Activated CD4-positive, alpha-beta T cell treated with anti-CD3 and anti-CD28 coated beads, Interleukin-10, Interleukin-2, amounts not matched to agents 100 ng/mL and 50 ng/mL, durations not matched to agents 16 hours and 8 hours (primary cell): ENCODE measurements at regions not wholly inside any gene's neighbourhood (a gene's known extent, or its start where the extent isn't known, plus 50 kb on each side); places are given as distances from the start of the nearest gene placed in this dataset.

Experiments used
- DNase-seq: peaks from one replicate; pipeline ENCODE4 v3.0.0-alpha.2; 2020

DNA sequence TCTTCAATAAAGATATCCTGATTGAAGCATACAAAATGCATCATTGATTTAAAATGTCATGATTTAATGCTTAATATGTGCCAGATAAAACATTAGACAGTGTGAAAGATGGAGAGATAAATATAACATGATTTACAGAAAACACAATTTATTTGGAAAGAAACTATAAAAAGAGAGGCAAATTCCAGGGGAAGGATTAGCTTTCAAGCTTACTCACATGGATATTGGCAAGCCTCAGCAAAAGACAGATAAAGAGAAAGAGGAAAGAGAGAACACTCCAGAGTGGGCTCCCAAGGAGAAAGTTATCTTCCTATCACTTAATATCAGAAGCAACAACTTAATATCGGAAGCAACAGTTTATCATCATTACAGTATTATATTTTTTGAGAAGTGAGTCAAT, 1036.5 kb downstream of the SQOR start:
- DNase-seq: no peak

DNA sequence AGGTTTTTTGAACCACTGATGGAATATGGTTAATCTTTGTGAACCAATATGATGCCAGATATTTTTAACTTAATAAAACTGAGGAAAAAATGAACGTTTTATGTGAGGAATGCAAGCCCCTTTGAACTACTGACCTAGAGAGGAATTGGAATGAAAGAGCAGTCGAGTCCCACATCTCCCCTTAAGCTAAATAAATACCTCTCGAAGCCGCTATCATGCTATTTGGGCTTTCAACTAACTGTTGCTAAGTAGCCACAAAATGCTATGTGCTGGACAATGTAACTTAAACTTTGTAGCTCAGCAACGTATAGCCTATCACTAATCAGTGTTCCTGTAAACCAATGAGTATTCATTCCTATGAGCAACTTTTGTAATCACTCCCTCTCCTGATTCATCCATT, 1037.2 kb downstream of the SQOR start:
- no peak for DNase-seq

DNA sequence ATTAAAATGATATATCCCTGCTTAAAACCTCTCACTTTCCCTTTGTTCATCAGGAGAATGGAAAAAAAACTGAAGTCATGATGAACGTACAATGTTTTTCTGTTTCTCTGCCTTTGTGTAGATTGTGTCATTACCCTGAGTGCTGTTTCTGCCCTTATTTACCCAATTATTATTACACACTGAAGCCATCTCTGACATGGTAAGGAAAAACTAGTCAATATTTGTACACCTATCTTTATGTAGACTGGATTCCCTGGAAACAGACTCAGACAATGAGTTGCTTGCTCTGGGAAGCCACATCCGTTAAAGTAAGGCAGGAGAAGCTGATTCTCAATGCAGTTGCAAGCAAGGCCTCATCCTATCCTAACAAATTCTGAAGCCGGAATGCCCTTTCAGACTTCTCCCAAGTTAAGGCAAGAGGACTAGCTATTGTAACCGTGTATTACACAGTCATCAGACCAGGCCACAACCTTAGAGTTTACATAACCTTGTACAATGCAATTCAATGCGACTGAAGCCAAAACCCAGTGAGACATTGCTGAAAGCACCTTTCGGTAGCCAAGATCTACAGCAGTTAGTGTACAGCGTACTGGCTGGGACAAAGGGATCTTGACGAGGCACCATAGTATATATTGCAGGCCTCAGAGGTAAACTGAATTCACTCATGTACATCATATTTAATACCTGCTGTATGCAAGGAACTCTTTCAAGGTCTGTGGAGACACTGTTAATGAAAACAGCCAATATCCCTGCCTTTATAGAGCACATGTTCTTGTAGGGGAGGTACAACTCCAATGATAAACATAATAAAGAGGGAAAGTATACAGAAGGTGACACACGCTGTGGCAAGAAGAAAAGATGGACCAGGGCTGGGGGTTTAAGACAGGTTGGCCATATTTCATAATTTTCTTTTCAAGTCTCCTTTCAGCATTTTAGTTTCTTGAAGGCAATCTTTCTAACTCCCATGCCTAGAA, 1040.8 kb upstream of the SEMA6D start:
- no peak for DNase-seq

DNA sequence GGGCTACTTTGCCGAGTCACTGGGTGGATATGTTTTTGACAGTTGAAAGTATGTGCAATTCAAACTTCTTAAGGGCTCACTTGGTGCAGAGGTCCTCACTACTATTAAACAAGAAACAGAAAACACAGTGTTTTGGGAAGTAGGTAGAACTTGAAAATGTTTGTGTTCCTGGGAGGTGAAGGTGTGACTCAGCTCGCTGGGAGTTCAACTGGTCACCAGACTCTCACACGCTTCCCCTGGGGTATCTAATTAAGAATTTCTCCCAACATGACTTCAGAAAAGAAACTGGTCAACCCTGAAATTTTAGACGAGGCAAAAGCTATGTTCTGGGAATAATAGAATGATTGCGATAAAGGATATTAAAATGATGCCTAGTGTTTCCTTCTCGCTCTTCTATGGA, 1039.8 kb upstream of the SEMA6D start:
- DNase-seq: no peak

DNA sequence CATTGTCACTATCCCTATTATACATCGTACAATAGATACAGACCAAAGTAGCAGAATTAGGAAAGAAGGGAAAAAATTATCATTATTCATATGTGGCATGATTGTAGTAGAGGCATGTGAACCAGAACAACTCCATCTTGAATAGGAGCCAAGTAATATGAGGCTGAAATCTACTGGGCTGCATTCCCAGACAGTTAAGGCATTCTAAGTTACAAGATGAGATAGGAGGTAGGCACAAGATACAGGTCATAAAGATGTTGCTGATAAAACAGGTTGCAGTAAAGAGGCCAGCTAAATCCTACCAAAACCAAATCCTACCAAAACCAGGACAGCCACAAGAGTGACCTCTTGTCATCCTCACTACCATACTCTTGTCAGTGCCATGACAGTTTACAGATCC, 1035.4 kb upstream of the SEMA6D start:
- no peak for DNase-seq

DNA sequence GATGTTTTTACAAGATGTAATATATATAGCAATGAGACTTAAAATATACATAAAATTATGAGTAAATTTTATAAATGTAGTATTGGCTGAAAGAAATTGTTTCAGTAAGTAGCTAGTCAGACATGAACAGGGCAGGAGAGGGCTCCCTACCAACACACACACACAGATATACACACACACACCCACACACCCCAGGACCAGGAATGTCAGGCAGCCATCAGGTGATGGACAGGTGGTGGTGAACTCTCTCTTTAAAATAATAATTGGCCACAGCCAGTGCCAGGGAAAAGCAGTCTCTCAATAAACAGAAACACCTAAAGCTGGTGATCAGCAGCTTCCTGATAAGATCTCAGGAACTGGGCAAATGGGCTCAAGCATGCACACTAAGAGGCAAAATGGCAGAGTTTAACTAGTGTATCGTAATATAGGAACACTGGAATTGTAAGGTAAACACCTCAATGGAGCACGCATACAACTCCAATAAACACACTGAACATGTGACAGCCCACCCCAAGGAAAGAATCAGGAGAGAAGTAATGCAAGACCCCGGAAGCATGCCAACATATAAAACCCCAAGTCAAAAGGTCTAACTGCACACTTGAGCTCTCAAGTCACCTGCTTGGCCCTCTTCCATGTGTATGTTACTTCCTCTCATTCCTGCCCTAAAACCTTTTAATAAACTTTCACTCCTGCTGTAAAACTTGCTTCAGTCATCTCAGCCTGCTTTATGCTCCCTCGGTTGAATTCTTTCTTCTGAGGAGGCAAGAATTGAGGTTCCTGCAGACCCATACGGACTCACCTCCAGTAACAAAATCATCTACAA, 1034.1 kb upstream of the SEMA6D start:
- DNase-seq: no peak

DNA sequence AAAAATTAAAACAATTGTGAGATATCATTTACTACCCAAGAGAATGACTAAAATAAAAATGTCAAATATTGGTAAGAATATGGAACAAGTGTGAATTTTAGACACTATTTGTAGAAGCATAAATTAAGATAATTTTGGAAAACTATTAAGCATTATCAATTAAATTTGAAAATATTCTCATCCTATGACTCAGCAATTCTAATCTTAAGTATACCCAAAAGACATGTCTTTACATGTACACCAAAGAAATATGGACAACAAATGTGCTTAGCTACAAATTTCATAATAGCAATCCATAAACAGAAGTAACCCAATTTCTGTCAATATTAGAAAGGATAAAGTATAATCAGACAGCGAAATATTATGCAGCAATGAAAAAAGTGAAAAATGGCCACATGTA, 1032.2 kb upstream of the SEMA6D start:
- no peak for DNase-seq

DNA sequence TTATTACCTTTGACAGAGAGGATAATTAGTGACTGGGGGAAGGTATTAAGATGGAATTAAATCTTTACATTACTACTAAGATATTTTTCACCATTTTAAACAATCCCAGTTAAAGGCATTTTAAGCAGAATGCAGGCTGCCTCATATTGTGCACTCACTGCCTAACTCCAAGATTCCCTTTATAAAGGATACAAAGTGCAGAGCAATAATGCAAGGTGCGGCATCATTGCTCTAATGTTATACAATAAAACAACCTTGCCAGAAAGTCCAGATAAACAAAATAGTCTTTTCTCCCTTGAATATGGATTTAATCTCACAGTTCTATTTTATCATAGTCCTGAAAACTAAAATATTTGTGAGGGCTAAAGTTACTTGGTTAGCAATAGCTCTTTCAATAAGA, 1031.6 kb upstream of the SEMA6D start:
- DNase-seq: no peak

DNA sequence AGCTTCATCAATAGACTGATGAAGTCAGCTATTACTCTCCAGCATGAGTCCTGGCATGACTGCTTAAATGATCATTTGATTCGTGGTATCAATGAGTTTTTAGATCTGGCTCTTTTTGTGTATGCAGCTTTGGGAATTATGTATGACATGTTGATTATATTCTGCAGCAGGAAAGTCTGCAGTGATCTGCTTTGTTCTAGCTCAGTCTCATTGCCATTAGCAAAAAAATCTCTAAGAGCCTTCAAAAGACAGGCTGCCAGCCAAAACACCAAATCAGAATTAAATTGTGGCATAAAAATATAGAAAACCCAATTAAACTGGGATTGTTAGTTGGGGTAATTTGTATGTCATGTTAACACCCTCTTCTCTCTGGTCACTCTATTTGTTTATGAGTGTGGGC, 1021.0 kb upstream of the SEMA6D start:
- no peak for DNase-seq

DNA sequence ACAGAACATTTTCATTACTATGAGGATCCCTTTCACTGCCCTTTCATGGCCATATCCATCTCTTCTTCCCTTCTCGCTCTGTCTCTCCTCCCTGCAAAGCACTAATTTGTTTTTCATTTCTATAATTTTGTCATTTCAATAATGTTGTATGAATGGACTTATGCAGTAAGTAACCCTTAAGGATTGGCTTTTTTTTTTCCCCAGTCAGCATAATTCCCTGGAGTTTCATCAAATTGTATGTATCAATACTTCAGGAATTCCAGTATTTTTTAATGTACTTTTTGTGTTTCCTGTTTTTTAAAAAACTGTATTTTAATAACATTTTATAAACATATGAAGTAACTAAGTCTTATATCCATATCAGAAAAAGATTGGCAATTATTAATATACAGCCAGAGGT, 1016.0 kb upstream of the SEMA6D start:
- no peak for DNase-seq

DNA sequence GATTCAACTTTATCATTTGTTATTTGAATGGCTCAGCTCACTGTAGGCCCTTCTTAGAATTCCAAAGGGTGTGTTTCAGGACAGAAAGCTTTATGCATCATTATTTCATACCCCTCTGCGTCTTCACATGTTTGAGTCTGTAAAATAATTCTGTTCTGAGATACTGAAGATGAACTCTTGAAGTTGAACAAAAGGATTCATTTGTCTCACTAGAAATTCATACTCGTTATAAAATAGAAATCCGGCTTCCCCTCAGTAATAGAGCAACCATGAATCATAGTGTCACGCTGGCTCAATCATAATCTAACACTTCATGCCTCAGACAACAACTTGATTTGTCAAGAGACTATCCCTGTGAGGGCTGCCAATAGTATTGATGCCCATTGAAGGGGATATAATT, 1015.4 kb upstream of the SEMA6D start:
- no peak for DNase-seq

DNA sequence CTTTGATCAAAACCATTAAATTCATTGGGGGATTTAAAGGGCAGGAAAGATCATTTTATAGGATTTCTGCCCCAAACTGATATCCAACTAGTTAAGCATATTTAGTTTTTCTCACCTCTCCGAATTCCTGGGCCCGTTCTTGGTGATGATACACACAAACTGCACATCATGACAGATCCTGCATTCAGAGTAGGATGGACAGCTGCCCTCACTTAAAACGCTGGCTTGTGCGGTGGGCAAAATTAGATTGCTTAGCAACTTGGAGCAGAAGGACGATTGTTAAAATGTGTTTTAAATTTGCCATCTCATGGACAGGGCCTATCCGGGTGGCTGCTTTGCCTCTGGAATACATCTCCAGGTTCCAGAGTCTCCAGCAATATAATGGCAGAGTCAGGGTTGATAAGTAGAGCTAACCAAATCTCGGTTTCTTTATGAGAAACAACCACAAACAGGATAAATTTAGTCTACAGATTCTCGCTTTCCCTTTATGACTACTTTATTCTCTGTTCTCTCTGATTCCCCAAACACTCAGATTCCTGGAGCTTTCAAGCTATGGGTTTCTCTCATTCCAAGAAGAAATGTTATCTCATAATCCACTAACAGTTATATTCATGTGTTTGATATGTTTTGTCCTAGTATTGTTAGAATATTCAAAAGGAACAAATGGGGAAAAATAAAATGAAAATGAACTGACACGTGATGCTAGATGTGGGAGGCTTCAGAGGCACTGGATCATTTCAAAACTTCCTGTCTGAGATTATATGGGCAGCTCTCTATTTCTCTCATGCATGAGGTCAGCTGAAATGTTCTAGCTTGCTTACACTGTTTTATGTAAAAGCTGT, 1014.1 kb upstream of the SEMA6D start:
- no peak for DNase-seq

DNA sequence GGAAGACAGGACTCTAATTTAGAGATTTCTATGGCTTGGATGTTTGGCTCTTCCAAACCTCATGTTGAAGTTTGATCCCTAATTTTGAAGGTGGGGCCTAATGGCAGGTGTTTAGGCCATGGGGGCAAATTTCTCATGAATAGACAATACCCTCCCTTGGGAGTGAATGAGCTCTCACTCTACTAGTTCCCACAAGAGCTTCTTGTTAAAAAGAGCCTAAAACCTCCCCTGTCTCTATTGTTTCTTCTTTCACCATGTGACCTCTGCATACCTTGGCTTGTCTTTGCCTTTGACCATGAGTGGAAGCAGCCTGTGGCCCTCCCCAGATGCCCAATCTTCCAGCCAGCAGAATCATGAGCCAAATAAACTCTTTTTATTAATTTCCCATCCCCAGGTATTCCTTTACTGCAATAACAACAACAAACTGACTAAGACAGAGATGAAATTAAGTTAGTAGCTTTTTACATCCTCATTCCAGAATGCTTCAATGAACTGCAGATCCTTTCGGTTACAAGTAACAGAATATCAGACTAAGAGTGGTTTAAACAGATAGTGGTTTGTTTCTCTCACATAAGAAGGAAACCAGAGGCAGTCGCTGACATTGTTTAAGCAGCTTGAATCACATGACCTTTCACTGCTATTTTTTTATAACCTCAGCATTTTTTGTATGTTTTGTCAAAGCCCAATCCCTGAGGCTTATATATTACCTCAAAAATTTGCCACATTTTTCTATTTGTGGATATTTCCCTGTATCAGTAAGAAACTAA, 1013.3 kb upstream of the SEMA6D start:
- no peak for DNase-seq

DNA sequence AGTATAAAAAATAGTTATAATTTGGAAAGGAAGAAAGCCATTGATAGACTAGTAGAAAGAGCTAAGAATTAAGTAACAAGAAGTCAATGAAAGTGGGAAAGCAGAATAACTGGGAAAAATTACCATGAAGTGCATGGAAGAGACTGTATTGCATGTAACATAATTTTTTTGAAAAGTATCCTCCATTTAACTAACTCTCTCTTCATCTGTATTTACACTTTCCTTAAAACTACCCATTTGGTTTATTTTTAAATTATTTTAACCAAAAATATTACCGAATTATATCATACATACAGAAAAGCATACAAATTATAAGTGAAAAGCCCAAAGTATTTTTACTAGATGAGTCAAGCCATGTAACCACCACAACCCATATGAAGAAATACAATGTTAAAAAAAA, 1009.9 kb upstream of the SEMA6D start:
- DNase-seq: no peak

DNA sequence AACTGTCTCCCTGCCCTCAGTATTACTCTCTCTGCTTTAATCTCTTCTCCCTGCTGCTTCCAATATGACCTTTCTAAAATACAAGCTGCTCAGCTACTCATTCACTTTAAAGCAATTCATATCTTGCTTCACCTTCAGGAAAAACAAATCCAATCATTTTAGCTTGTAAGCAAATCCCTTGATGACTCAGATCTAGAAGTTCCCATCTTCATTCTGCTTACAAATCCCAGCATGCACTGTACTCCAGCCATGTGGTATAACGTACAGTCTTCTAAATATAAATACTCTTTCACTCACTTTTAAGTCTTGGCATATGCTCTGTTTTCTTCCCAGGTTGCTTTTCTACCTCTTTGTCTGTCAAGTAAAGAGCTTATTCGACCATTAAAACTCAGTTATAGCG, 1009.1 kb upstream of the SEMA6D start:
- no peak for DNase-seq

DNA sequence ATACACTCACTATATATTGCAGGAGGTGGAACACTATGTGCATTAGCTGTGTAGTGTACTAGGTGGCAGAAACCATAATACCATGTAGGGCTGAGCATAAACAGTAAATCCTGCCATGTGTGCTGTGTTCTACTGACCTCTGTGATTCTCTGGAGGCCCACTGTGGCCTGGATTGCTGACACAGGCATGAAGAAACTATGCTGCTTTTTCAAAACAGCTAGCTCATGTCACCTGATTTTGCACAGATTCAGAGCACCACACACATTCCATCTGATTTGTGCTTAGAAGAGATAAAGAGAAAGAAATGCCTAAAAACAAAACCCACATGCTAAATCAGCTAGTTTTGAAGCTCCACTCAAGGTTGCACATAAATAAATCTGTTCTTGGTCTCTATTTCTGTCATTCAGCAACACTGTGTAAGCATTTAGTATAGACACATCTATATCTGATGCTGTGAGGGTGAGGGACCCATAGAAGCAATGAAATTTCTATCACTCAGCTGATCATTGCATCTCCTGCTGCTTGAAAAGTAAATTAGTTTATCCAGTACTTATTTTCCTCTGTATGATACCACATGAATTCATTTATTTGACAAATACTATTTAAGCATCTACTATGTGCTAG, 1007.7 kb upstream of the SEMA6D start:
- DNase-seq: no peak

DNA sequence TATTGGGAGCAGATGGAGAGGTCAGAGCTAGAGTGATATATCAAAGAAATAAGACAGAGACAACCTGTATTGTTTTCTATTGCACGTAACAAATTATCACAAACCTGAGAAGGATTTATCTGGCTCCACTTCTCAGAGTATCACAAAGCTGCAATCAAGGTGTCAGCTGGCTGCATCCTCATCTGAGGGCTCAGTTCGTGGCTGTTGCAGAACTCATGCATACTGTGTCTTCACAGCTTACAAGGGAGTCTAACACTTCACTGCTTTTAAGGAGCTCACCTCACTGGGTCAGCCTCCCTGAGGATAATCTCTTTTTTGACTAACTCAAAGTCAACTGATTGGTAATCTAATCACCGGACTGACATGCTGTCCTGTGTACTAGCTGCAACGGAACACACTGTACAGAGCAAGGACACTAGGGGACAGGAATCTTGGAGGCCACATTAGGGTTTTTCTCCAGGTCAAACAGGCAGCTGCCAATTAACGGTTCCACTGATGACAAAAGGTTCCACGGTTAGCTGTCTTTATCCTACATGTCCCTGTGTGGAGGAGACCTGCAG, 1006.8 kb upstream of the SEMA6D start:
- no peak for DNase-seq

DNA sequence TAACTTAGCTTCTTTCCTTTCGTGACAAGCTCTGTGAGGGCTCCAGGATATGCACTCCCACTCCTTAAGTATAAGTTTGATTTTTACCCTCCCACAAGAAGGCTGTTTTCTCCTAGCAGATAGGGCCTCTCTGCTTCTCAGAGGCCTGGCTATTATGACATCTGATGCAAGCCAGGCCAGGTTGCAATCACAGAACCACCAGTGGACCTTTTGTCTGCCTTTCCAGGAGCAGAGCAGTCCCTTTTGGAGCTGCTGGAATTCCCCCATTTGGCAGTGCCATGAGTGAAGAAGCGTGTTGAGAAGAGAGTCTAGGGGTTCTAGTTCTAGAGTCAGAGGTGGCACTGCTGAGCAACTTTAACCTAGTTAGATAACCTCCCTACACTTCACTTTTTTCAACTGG, 1004.3 kb upstream of the SEMA6D start:
- no peak for DNase-seq

DNA sequence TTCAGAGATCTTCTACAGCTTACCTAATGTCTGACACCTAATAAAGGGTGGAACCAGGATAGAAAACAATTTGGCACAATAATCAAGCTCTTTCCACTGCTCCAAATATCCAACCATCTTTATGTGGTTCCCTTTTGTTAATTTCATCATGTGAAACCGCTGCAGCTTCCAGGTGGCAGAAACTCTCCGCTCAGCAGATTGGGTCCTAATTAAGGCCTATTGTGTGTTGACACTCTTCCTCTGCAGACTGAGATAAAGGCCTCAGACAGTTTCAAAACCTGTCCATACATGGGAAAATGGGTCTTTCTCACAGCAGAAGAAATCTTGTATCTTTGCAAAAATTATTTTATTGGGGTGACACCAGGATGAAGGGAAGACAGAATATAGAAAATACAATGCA, 1002.4 kb upstream of the SEMA6D start:
- no peak for DNase-seq

DNA sequence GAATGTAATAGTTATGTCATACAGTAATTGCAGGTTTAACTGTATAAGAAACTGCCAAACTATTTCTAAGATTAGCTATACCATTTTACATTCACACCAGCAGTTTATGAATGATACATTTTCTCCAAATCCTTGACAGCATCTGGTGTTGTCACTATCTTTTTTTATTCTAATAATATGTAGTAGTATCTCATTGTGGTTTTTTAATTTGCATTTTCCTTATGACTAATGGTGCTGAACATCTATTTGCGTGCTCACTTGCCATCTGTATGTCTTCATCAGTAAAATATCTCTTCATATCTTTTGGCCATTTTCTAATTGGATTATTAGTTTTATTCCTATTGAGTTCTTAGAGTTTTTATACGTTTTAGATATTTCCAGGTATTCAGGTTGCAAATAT, 994.0 kb upstream of the SEMA6D start:
- no peak for DNase-seq

DNA sequence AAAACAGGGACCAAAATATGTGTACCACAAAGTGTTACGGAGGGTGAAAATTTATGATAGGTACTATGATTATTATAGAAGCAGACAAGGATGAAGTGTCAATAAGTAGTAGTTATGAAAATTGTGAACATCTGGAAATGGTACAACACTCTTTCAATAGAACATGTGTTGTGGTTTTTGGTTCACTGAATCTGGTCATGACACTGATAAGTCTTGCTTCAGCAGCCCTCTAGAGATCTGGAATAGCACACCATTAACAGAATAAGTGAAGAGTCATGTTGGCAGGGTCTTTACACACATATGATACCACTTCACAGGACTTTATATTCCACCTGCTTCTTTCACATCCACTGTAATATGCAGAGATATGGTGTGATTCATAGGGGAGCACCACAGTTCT, 985.2 kb upstream of the SEMA6D start:
- no peak for DNase-seq

DNA sequence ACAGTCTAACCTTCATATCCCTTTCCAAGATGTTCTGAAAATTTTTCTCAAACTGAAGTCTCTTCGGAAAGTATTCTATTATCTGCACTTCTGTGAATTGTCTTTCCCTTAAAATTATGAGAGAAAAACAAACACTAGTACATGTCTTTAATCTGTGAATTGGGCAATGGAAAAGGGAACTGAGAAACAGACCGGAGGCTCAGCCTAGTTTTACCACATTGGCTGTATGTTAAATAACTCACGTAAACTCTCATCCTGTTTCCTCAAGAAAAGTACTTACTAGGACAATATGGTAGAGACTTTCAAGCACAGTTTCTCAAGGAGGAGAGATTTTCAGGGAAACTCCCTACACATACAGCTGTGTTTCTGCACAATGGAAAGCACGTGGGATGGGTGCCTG, 982.2 kb upstream of the SEMA6D start:
- DNase-seq: no peak
